ENCODE measurements at regions not wholly inside any gene's neighbourhood (a gene's known extent, or its start where the extent isn't known, plus 50 kb on each side); places are given as distances from the start of the nearest gene placed in this dataset.
A peak's percentile ranks its signal among the peaks of the same experiment; 100 is the strongest.
"Not testable (repeated sequence)": the region's sequence is repeated elsewhere in the genome, so short reads cannot be mapped to it uniquely, and the experiment has no call there.

DNA sequence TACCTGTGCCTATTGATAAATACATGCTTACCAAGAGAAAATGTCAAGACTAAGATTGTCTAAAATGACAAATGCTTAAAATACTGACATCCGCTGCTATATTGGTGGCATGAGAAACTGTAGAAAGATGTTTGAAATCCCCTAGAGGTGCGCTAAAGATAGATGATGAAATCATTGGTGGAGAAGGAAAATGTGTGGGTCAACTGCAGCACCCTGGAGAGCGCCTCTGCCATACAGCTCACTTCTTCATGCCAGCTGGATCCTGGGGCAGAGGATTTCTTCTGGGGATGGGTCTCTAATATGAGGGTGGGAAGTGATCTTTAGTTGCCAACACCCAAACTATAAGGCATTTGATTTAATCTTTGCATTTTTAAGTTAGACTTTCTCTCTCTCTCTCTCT, 680.4 kb upstream of the POM121L12 start:
- in situ Hi-C loops (cut with HindIII; ENCODE audit: low pct_ligation_motif_present, low pct_unique_long_range_greater_than_20kb, low sequenced_read_pairs) = no loop called here
- DNase-seq = peak; percentile 35

DNA sequence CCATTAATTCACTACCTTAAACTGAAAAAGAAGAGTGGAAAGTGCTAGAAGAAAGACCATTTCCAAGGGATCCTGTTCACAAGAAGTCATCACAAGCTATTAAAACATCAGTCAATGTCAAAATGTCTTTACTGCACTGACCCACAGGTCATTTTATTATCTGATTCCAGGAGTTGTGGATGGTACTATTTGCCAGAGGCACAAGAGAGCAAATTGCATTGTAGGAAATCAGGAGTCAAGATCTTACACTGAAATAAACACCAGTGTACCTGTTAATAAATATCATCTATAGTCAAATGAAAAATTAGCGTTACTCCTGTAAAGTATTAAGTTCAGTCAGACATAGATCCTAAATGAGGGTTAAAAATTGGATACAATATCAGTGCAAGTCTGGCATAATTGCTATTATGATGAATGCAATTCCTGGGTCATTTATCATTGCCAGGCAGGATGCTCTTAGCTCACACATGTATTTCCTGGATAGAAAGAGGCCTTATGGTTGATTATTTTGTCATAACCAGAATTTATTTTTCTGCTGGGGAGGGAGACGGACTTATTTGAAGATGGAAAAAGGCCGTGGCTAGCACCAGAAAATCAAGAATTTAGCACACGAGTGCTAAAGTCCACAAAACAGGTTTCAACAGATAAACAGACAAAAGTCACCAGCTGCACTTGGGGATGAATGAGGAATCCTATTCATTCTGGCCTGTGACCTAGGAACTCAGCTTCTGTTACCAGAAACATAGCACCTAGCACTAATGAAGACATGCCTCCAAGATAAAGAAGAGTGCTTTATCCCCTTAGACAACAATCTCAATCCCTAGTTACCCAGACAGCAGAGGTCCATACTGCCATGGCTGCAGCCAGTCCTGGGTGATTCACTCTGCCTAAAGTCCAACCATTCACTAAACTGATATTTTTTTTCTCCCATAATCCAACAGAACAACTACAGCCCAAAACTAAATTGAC, 683.1 kb upstream of the POM121L12 start:
- in situ Hi-C loops (cut with HindIII; ENCODE audit: low pct_ligation_motif_present, low pct_unique_long_range_greater_than_20kb, low sequenced_read_pairs) = no loop called here

DNA sequence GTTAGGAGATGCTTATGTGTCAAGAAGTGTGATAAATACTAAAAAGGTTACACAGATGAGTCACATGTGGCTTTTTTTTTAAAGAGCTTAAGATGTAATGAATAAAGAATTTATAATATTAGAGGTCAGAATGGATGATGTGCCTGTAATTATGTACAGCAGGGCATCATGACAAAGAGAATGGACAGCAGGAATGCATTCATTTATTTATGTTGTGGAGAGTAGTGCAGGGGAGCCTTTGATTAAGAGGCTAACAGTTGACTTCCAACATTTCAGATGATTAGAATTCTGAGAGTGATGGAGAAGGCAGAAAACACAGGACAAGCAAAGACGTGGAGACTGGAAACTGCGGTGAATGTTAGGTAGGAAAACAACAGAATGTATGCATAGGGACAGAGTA, 691.4 kb upstream of the POM121L12 start:
- DNase-seq = no peak
- in situ Hi-C loops (cut with HindIII; ENCODE audit: low pct_ligation_motif_present, low pct_unique_long_range_greater_than_20kb, low sequenced_read_pairs) = no loop called here

More for the DNA sequence above, 683.1 kb upstream of the POM121L12 start:
- no peak for DNase-seq

DNA sequence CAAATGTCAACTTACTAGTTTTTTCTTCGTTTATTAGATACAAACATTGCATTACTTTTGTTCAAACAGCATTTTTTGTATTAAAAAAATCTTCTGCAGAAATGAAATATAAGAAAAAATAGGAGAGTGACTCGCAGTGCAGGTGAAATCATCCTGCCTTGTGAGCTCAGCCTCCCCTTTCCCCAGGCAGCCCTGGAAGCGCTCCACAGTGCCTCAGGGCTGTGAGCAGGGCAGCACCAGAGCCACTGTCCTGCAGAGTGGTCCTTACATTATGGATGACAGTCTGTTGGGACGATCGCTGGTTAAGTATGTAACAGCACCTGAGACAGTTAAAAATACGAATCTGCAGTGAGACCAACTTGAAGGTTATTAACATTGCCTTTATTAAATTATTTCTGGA, 695.4 kb upstream of the POM121L12 start:
- DNase-seq = no peak
- in situ Hi-C loops (cut with HindIII; ENCODE audit: low pct_ligation_motif_present, low pct_unique_long_range_greater_than_20kb, low sequenced_read_pairs) = no loop called here

- DNase-seq; in situ Hi-C loops (cut with HindIII; ENCODE audit: low pct_ligation_motif_present, low pct_unique_long_range_greater_than_20kb, low sequenced_read_pairs): not testable (repeated sequence)
Observed at GRCh38 chr7:52328328-52328727, 707.1 kb upstream of the POM121L12 start.

DNA sequence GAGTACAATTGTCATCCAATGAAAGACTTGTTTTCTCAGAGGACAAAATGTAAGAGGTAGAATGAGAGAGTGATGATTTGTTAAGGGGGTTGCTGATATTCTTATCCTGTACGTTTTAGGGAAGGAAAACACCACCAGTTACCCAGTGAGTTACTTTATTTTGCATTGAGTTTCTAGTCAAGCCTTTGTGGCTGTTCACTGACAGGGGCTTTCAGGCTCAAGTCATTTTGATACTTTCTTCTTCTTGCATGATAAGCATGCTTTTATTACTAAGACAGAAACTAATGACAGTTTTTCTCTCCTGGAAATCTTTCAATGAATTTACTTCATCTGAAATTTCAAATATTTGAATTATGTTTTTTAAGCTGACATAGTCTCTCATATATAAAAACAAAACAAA, 710.2 kb upstream of the POM121L12 start:
- no peak for DNase-seq
- in situ Hi-C loops (cut with HindIII; ENCODE audit: low pct_ligation_motif_present, low pct_unique_long_range_greater_than_20kb, low sequenced_read_pairs) = no loop called here

GRCh38 chr7:52323202-52323746, 712.2 kb upstream of the POM121L12 start:
- in situ Hi-C loops (cut with HindIII; ENCODE audit: low pct_ligation_motif_present, low pct_unique_long_range_greater_than_20kb, low sequenced_read_pairs) = no loop called here

DNA sequence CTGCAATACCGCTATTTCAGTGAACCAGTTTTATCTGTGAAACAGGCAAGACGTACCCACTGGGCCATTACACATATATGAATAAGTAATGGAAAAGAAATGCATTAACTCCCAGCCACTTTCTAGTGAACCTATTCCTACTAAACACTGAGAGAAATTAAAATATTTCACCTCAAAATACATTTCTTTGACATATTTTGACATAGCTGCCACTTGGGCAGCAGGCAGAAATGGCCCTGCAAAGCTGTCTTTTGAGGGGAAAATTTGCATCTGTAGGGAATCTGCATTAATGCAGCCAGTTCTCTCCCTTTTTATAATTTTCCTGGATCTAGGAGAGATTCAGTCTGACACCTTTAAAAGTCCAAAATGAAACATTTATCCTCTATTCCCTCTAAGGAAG, 714.8 kb upstream of the POM121L12 start:
- in situ Hi-C loops (cut with HindIII; ENCODE audit: low pct_ligation_motif_present, low pct_unique_long_range_greater_than_20kb, low sequenced_read_pairs) = no loop called here
- no peak for DNase-seq

More at GRCh38 chr7:52323202-52323746, 712.2 kb upstream of the POM121L12 start:
- no peak for DNase-seq

GRCh38 chr7:52317921-52318320, 717.5 kb upstream of the POM121L12 start:
- DNase-seq = no peak
- in situ Hi-C loops (cut with HindIII; ENCODE audit: low pct_ligation_motif_present, low pct_unique_long_range_greater_than_20kb, low sequenced_read_pairs) = no loop called here

GRCh38 chr7:52311886-52312285, 723.5 kb upstream of the POM121L12 start:
- in situ Hi-C loops (cut with HindIII; ENCODE audit: low pct_ligation_motif_present, low pct_unique_long_range_greater_than_20kb, low sequenced_read_pairs) = no loop called here
- DNase-seq = no peak

GRCh38 chr7:52309631-52310030, 725.8 kb upstream of the POM121L12 start:
- in situ Hi-C loops (cut with HindIII; ENCODE audit: low pct_ligation_motif_present, low pct_unique_long_range_greater_than_20kb, low sequenced_read_pairs) = no loop called here
- no peak for DNase-seq

DNA sequence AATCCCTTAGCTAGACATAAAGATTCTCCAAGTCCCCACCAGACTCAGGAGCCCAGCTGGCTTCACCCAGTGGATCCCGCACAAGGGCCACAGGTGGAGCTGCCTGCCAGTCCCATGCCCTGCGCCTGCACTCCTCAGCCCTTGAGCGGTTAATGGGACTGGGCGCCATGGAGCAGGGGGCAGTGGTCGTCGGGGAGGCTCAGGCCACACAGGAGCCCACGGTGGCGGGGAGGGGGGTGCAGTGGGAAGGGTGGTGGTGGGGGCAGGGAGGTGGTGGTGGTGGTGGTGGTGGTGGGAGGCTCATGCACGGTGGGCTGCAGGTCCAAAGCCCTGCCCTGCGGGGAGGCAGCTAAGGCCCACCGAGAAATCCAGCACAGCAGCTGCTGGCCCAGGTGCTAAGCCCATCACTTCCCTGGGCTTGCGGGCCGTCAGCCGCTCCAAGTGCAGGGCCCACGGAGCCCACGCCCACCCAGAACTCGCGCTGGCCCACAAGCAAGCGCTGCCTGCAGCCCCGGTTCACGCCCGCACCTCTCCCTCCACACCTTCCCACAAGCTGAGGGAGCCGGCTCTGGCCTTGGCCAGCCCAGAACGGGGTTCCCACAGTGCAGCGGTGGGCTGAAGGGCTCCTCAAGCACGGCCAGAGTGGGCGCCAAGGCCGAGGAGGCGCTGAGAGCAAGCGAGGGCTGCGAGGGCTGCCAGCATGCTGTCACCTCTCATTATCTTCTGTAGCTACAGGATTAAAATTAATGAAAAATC, 732.5 kb upstream of the POM121L12 start:
- no peak for DNase-seq
- in situ Hi-C loops (cut with HindIII; ENCODE audit: low pct_ligation_motif_present, low pct_unique_long_range_greater_than_20kb, low sequenced_read_pairs) = no loop called here

DNA sequence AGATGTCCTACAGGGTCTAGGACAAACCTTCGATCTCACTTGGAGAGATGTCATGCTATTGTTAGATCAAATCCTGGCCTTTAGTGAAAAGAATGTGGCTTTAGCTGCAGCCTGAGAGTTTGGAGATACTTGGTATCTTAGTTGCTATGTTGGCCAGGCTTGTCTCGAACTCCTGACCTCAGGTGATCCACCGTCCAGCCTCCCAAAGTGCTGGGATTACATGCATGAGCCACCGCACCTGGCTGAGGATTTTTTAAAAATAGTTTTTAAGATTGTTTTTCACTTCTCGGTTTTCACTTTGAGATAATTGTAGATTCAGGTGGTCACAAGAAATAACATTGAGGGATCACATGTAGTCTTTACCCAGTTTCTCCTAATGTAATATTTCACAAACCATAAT, 738.3 kb upstream of the POM121L12 start:
- in situ Hi-C loops (cut with HindIII; ENCODE audit: low pct_ligation_motif_present, low pct_unique_long_range_greater_than_20kb, low sequenced_read_pairs) = no loop called here
- no peak for DNase-seq

- in situ Hi-C loops (cut with HindIII; ENCODE audit: low pct_ligation_motif_present, low pct_unique_long_range_greater_than_20kb, low sequenced_read_pairs) = no loop called here
- DNase-seq = no peak
Observed at GRCh38 chr7:52294942-52295341, 740.5 kb upstream of the POM121L12 start.

- in situ Hi-C loops (cut with HindIII; ENCODE audit: low pct_ligation_motif_present, low pct_unique_long_range_greater_than_20kb, low sequenced_read_pairs) = no loop called here
- DNase-seq = no peak
Observed at GRCh38 chr7:52289247-52289646, 746.2 kb upstream of the POM121L12 start.

- in situ Hi-C loops (cut with HindIII; ENCODE audit: low pct_ligation_motif_present, low pct_unique_long_range_greater_than_20kb, low sequenced_read_pairs) = no loop called here
- DNase-seq = no peak
Observed at GRCh38 chr7:52287698-52288097, 747.7 kb upstream of the POM121L12 start.

GRCh38 chr7:52285689-52286088, 749.7 kb upstream of the POM121L12 start:
- in situ Hi-C loops (cut with HindIII; ENCODE audit: low pct_ligation_motif_present, low pct_unique_long_range_greater_than_20kb, low sequenced_read_pairs) = no loop called here
- no peak for DNase-seq

DNA sequence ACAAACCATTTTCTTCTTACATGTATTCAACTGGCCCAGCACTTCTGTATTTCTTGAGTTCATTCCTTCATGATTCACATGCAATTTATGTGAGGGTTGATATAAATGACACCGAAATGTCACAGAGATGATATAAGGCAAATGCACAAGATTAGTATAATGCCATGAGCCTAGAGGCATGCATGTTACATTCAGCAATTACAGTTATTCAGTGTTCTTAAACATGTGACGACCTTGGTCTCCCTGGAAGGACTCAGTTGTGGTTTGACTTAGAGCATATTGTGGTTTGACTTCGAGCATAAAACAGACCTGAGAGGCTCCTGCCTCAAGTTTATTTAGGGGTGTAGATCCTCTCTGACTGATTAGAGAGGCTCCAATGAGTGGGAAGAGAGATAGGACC, 752.1 kb upstream of the POM121L12 start:
- DNase-seq = no peak
- in situ Hi-C loops (cut with HindIII; ENCODE audit: low pct_ligation_motif_present, low pct_unique_long_range_greater_than_20kb, low sequenced_read_pairs) = no loop called here

Measured in ACHN (cell line).